GM20431 (cell line): ENCODE measurements at regions not wholly inside any gene's neighbourhood (a gene's known extent, or its start where the extent isn't known, plus 50 kb on each side); places are given as distances from the start of the nearest gene placed in this dataset.

Experiments used
- in situ Hi-C: fragments of 300-500 bp; cut with MseI, MboI; formaldehyde crosslinking; loops from one replicate; pipeline ENCODE4 v1.15.0; 2020; ENCODE audit warnings: low sequenced_read_pairs; ENCODE audit not compliant: unreplicated experiment

GRCh38 chr14:71508901-71509300 is 423.3 kb upstream of the RGS6 start:
- in situ Hi-C loops, result no loop called here

GRCh38 chr14:71511152-71511551 is 421.1 kb upstream of the RGS6 start:
- in situ Hi-C loops, result no loop called here

- in situ Hi-C loops, result no loop called here
These were observed 417.0 kb upstream of the RGS6 start for GRCh38 chr14:71514941-71515919.

GRCh38 chr14:71521238-71522135 is 410.7 kb upstream of the RGS6 start:
- in situ Hi-C loops, result no loop called here

- in situ Hi-C loops, result no loop called here
These were observed 408.5 kb upstream of the RGS6 start for GRCh38 chr14:71523630-71524319.

GRCh38 chr14:71524320-71524982 is 407.8 kb upstream of the RGS6 start:
- in situ Hi-C loops, result no loop called here

GRCh38 chr14:71525663-71526221 is 406.5 kb upstream of the RGS6 start:
- in situ Hi-C loops, result no loop called here

- in situ Hi-C loops, result no loop called here
These were observed 405.8 kb upstream of the RGS6 start for GRCh38 chr14:71526388-71526787.

- in situ Hi-C loops, result no loop called here
These were observed 404.4 kb upstream of the RGS6 start for GRCh38 chr14:71527838-71528237.

GRCh38 chr14:71529848-71530247 is 402.4 kb upstream of the RGS6 start:
- in situ Hi-C loops, result no loop called here

- in situ Hi-C loops, result no loop called here
These were observed 399.9 kb upstream of the RGS6 start for GRCh38 chr14:71532344-71532743.

- in situ Hi-C loops, result no loop called here
These were observed 399.4 kb upstream of the RGS6 start for GRCh38 chr14:71532790-71533189.

GRCh38 chr14:71533390-71533789 is 398.8 kb upstream of the RGS6 start:
- in situ Hi-C loops, result no loop called here

GRCh38 chr14:71533800-71534199 is 398.4 kb upstream of the RGS6 start:
- in situ Hi-C loops, result no loop called here

GRCh38 chr14:71534506-71534905 is 397.7 kb upstream of the RGS6 start:
- in situ Hi-C loops, result no loop called here

- in situ Hi-C loops, result no loop called here
These were observed 396.1 kb upstream of the RGS6 start for GRCh38 chr14:71536015-71536740.

- in situ Hi-C loops, result no loop called here
These were observed 395.1 kb upstream of the RGS6 start for GRCh38 chr14:71536927-71537772.

- in situ Hi-C loops, result no loop called here
These were observed 393.9 kb upstream of the RGS6 start for GRCh38 chr14:71538288-71538687.
